HG02678 (cell line): ENCODE measurements at regions not wholly inside any gene's neighbourhood (a gene's known extent, or its start where the extent isn't known, plus 50 kb on each side); places are given as distances from the start of the nearest gene placed in this dataset.
"Not testable (repeated sequence)": the region's sequence is repeated elsewhere in the genome, so short reads cannot be mapped to it uniquely, and the experiment has no call there.

Experiments used
- ATAC-seq: cut with Tn5 transposase; IDR thresholded peaks from one replicate; pipeline ENCODE4 v1.9.1; 2021; ENCODE audit warnings: mild to moderate bottlenecking, moderate library complexity; ENCODE audit not compliant: unreplicated experiment

DNA sequence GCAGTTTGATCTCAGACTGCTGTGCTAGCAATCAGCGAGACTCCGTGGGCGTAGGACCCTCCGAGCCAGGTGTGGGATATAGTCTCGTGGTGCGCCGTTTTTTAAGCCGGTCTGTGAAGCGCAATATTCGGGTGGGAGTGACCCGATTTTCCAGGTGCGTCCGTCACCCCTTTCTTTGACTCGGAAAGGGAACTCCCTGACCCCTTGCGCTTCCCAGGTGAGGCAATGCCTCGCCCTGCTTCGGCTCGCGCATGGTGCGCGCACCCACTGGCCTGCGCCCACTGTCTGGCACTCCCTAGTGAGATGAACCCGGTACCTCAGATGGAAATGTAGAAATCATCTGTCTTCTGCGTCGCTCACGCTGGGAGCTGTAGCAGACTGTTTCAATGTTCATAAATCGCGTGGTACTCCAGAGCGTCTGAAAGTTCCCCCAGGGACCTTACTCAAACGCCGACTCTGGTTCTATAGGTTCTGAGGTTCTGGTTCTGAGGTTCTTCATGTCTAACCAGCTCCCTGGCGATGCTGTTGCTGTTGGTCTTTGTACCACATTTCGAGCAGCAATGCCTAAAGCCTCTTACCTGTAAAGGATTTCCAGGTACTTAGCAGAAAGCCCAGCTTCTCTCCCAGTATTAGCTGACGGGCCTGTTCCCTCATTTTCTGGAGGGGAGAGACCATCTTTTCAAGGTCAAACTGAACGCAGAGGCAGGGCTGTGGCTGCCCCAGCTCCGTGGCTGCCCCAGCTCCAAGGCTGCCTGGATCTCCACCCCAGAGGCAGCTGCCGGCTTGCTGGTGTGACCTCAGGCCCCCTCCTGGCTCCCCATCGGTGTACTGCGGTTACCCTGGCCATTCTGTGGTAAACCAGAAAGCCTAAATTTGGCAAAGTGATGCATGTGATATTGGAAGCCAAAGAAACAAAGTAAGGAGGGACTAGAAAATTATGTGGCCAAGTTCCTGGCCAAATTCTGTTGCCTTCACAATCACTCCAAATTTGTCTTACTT, 207.9 kb downstream of the RAB11FIP2 start:
- not testable (repeated sequence) for ATAC-seq

GRCh38 chr10:117856426-117856825, 190.3 kb downstream of the RAB11FIP2 start:
- not testable (repeated sequence) for ATAC-seq

DNA sequence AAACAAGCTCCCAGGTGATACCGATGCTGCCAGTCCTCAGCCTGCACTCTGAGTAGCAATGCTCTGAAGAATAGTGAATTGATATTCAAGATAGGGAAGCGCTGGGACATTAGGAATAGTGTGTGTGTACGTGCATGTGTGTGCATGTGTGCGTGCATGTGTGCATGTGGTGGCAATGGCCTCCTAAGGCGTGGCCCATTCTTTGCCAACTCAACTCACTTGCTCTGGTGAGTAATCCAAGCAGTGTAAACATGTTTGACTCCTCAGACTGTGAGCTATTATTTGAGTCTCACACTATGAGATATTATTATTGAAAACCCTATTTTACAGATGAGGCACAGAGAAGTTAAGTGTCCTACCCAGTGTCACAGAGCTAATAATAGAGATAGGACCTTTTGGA, 186.6 kb downstream of the RAB11FIP2 start:
- no peak for ATAC-seq

- ATAC-seq: peak; percentile 51
Measured at GRCh38 chr10:117860823-117861222, 185.9 kb downstream of the RAB11FIP2 start.

DNA sequence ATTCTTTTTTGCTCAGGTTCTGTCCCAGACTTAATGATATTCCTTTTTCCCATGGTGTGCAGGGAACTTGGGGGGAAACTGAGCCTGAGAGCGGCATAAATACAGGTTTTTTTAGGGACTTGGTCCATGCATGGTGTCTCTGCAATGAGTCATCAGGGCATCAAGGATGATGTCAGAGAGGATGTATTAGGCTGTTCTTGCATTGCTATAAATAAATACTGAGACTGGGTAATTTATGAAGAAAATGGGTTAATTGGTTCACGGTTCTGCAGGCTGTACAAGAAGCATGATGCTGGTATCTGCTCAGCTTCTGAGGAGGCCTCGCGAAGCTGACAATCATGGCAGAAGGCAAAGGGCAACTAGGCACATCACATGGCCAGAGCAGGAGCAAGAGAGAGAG, 185.4 kb downstream of the RAB11FIP2 start:
- no peak for ATAC-seq

DNA sequence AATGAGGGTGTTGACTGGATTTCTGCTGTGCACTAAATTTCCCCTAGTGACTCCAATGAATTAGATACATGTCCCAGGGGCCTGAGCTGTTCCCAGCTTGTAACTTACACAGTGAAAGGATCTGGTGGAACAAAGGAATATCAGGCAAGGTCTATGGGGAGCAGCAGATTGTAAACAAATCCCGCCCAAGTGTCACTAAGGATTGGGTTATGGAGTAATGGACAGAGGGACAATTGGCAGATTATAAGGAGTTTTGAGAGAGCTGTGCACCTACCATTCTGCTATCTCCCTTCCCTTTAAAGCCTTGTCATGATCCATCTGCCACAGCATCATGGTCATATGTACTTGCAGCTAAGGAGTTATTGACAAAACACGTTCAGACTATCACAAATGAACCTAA, 183.0 kb downstream of the RAB11FIP2 start:
- no peak for ATAC-seq

- ATAC-seq: no peak
Measured at GRCh38 chr10:117865945-117866344, 180.8 kb downstream of the RAB11FIP2 start.

GRCh38 chr10:117868151-117868550, 178.6 kb downstream of the RAB11FIP2 start:
- no peak for ATAC-seq

DNA sequence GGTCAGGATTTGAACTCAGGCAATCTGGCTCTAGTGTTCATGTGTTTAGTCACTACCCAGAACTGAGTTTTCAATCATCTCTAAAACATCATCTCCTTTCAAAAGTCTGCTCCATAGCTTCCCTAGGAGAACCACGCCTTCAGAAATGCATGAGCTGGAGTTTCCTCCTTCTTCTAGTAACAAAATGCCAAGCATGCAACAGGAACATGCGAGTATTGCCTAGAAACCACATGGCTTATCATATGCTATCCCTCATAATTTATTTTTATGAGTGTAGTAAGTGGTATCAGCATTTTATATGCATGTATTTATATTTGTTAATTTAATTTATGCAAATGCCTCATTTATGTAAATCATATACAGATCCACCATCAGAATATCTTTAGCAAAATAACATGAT, 170.9 kb downstream of the RAB11FIP2 start:
- ATAC-seq: no peak

- ATAC-seq: no peak
Measured at GRCh38 chr10:117876210-117876609, 170.5 kb downstream of the RAB11FIP2 start.

- no peak for ATAC-seq
Measured at GRCh38 chr10:117878626-117879025, 168.1 kb downstream of the RAB11FIP2 start.

- ATAC-seq: no peak
Measured at GRCh38 chr10:117884093-117884492, 162.6 kb downstream of the RAB11FIP2 start.

GRCh38 chr10:117884592-117884991, 162.1 kb downstream of the RAB11FIP2 start:
- ATAC-seq: no peak

- ATAC-seq: no peak
Measured at GRCh38 chr10:117885206-117885829, 161.4 kb downstream of the RAB11FIP2 start.

GRCh38 chr10:117886766-117887165, 160.0 kb downstream of the RAB11FIP2 start:
- no peak for ATAC-seq

GRCh38 chr10:117889664-117890063, 157.1 kb downstream of the RAB11FIP2 start:
- ATAC-seq: no peak

GRCh38 chr10:117892681-117893220, 154.0 kb downstream of the RAB11FIP2 start:
- ATAC-seq: no peak

DNA sequence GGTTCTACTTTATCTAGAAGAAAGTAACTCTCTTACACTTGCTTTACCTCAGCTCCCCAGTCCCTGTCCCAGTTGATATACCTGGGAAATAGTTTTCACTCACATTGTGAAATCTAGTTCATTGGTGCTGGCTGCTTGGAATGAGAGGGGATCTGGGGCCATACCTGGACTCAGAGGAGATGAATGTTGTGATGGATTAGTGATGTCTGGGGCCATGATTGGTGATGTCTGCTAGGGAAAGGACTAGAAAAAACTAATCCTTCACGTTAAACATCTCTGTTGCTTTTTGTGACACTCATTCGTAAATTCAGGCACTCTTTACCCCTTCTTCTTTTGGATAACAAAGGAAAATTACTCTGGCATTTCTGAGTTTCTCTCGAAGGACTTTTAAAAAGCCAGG, 152.4 kb downstream of the RAB11FIP2 start:
- no peak for ATAC-seq

GRCh38 chr10:117896517-117896916, 150.2 kb downstream of the RAB11FIP2 start:
- no peak for ATAC-seq

DNA sequence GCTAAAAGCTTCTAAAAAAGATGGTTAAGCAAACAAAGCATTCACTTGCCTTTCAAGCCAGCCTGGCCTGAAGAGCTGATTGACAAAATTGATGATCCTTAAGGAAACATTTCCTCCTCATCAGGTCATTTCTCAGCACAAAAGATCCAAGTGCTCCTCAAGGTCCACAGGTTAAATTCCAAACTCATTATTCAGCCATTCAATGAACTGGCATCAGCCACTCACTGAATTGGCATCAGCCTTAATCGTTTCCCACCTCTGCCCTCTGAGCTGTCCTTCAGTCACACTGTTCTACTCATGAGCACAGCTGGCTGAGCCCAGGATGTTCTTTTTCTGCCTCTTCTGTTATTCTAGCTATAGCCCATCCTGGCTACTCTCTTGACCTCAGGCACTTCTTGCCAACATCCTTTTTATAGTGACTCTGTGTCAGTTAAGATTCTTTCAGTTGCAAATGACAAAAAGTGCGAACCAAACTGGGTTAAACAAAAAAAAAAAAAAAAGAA, 147.5 kb downstream of the RAB11FIP2 start:
- no peak for ATAC-seq

DNA sequence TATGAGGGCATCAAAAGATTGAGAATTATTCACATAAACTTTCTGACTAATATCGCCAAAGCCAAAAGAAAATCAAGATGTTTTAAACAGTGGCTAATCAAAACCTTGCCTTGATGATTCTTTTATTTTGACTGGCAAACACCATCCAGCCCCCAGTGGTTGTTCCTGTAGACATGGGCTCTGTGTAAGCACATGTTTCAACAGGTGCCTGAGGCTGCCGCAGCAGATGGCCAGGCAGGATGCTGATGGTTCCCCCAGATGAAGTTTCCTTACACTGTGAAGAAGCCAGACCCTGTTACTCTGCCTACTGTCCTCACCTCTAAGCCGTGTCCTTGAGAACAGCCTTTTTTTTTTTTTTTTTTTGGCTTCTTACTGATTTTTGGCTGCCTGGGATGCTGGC, 146.5 kb downstream of the RAB11FIP2 start:
- no peak for ATAC-seq

GRCh38 chr10:117903854-117904253, 142.9 kb downstream of the RAB11FIP2 start:
- no peak for ATAC-seq
